AG10803 (cell line): ENCODE measurements at regions not wholly inside any gene's neighbourhood (a gene's known extent, or its start where the extent isn't known, plus 50 kb on each side); places are given as distances from the start of the nearest gene placed in this dataset.

Source experiments
- DNase-seq: peaks from one replicate; pipeline ENCODE4 v3.0.0; 2010; ENCODE audit warnings: low read depth
- H3K4me3 ChIP-seq: 2 replicates; pipeline ENCODE4 v1.5.1; 2011; ENCODE audit warnings: mild to moderate bottlenecking, low read length, control low read depth
- TF ChIP-seq, protein P1 (sequence below): conservative IDR thresholded peaks from 2 replicates; pipeline ENCODE4 v1.5.1; 2011; ENCODE audit warnings: mild to moderate bottlenecking, low read length, control low read depth, inconsistent platforms

DNA sequence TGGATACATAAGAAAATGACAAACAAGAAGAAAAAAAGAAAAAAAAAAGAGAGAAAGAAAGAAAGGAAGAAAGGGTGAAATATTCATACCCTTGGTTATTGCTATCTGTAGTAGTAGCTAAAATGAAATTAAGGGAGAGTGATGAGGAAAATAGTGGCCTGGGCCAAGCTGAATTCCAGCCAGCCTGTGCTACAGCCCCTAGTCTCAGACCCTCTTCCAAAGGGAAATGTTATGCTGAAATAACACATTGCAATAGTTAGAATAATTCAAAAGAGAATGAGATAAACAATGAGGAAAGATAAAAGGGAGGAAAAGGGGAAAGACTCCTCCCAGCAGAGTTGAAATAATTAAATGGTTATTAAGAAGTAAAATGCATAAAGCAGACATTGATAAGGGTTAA, 268.4 kb upstream of the ROBO1 start:
- TF ChIP-seq, protein P1, sequence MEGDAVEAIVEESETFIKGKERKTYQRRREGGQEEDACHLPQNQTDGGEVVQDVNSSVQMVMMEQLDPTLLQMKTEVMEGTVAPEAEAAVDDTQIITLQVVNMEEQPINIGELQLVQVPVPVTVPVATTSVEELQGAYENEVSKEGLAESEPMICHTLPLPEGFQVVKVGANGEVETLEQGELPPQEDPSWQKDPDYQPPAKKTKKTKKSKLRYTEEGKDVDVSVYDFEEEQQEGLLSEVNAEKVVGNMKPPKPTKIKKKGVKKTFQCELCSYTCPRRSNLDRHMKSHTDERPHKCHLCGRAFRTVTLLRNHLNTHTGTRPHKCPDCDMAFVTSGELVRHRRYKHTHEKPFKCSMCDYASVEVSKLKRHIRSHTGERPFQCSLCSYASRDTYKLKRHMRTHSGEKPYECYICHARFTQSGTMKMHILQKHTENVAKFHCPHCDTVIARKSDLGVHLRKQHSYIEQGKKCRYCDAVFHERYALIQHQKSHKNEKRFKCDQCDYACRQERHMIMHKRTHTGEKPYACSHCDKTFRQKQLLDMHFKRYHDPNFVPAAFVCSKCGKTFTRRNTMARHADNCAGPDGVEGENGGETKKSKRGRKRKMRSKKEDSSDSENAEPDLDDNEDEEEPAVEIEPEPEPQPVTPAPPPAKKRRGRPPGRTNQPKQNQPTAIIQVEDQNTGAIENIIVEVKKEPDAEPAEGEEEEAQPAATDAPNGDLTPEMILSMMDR, result no peak
- H3K4me3 ChIP-seq, result no peak overlapping the region
- DNase-seq, result no peak

DNA sequence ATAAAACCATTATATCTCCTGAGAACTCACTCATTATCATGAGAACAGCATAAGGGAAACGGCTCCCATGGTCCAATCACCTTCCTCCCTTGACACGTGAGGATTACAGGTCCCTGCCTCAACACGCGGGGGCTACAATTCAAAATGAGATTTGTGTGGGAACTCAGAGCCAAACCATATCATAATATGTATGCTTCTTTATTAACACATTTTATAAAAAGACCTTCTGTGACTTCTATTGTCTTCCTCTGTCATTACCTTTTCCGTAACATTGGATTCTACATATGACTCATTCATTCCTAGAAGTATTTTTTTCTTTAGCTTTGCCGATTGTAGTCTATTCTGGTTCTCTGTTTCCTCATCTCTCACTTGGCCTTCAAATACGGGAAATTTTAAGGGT, 267.2 kb upstream of the ROBO1 start:
- DNase-seq, result no peak
- no peak overlapping the region for H3K4me3 ChIP-seq
- TF ChIP-seq, protein P1, result no peak

DNA sequence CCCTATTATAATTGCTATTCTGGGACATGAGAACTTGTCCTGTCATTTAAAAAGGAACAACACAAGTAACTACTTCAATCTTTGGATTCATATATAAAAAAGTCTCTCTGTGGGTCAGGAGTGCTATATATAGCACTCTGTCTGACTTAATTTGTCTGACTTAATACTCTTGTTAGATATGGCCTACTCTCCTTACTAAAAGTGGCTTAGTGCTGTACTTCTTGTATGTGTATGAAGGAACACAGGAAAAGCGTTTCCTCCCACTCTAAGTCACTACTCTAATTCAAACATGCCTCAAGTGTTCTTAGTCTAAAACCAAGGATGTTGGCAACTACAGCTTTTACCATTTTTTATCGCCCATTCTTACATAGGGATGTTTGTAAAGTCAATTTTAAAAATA, 255.2 kb upstream of the ROBO1 start:
- DNase-seq, result no peak
- no peak overlapping the region for H3K4me3 ChIP-seq
- TF ChIP-seq, protein P1, result no peak

- TF ChIP-seq, protein P1, result no peak
- no peak overlapping the region for H3K4me3 ChIP-seq
- no peak for DNase-seq
These were observed 250.6 kb upstream of the ROBO1 start for GRCh38 chr3:80018375-80018774.

DNA sequence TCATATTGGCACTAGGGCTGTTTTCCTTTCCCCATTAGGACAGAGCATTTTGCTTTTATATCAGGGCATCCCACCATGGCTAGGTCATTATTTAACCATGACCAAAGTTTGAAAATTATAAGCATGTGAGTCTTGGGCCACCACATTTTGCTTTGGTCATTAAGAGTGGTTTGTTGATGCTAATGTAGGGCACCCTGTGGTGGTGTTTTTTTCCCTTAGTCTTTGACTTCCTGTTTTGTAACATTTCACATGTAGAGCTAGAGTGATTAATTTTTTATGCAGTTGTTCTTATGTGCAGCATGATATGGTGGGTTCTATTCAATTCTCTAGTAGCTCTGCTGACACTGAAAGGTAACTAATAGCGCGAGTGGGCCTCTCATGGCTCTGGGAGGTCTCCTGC, 249.6 kb upstream of the ROBO1 start:
- no peak for DNase-seq
- TF ChIP-seq, protein P1, result no peak
- no peak overlapping the region for H3K4me3 ChIP-seq

DNA sequence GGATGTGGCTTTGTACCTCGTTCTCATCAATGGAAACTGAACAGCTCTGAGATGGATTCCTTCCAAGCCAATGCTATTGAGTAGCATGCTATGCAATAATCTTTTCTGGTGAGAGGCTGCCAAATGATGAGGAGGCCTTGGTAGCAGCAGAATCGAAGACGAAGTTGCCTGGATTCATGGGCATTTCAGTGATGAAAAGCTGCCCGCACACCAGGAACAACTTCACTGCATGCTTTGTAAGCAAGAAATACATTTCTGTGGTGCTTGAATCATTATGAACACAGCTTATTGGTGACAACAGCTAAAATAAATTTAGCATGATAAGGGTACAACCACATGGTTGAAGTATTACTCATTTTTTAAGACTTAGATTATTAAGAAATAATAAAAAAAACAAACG, 246.8 kb upstream of the ROBO1 start:
- H3K4me3 ChIP-seq, result no peak overlapping the region
- TF ChIP-seq, protein P1, result no peak
- no peak for DNase-seq

GRCh38 chr3:80010021-80010571, 242.3 kb upstream of the ROBO1 start:
- H3K4me3 ChIP-seq, result no peak overlapping the region
- TF ChIP-seq, protein P1, result no peak
- DNase-seq, result no peak
